ENCODE measurements at regions not wholly inside any gene's neighbourhood (a gene's known extent, or its start where the extent isn't known, plus 50 kb on each side); places are given as distances from the start of the nearest gene placed in this dataset.

- CTCF ChIA-PET = no interaction called here
Observed at GRCh38 chr2:145020139-145020538, 500.2 kb upstream of the ZEB2 start.

DNA sequence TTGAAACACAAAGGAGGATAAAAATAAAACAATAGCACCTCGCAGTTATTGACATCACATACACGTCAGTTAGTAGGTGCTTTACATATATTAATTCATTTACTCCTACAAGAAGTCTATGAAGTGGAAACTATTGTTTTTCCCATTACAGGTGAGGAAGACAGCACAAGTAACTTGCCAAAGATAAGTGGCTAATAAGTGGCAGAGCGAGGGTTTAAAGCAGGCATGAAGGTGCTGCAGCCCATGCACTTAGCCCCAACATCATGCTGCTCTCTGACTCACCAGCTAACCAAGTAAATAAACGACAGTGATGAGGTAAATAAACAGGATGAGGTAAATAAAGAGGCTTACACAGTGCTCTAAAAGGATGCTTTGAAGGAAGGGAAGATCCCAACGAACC is 498.6 kb upstream of the ZEB2 start:
- Histone ChIP-seq H3K9me3 (ENCODE audit: control insufficient read depth, insufficient read depth, low read depth, low read length) (no peaks in the 10 kb centered on the region), H3K27ac (ENCODE audit: low read length) (no peak overlapping the region), H3K27me3 (ENCODE audit: control insufficient read depth, insufficient read depth, low read length) (no peaks in the 10 kb centered on the region), H3K4me1 (ENCODE audit: control insufficient read depth, insufficient read depth, low read length) (no peaks in the 10 kb centered on the region), H3K36me3 (ENCODE audit: control insufficient read depth, insufficient read depth, low read length) (no peaks in the 10 kb centered on the region), H3K4me3 (ENCODE audit: low read depth in 2 of 2, low read length in 2 of 2) (no peak overlapping the region)
- BruUV-seq (replicated peaks) = no TSS peak
- TF ChIP-seq POLR2AphosphoS5 (IDR thresholded peaks at IDR 0.05; ENCODE audit: low read depth, low read length) (no peak), TCF7L2 (IDR thresholded peaks at IDR 0.05; ENCODE audit: low read depth, low read length) (no peak), CTCF (IDR thresholded peaks at IDR 0.05) (no peak), SIN3A (IDR thresholded peaks at IDR 0.05; ENCODE audit: borderline replicate concordance, insufficient read depth, low read depth, low read length) (no peak)
- TF ChIP-seq, protein P1, sequence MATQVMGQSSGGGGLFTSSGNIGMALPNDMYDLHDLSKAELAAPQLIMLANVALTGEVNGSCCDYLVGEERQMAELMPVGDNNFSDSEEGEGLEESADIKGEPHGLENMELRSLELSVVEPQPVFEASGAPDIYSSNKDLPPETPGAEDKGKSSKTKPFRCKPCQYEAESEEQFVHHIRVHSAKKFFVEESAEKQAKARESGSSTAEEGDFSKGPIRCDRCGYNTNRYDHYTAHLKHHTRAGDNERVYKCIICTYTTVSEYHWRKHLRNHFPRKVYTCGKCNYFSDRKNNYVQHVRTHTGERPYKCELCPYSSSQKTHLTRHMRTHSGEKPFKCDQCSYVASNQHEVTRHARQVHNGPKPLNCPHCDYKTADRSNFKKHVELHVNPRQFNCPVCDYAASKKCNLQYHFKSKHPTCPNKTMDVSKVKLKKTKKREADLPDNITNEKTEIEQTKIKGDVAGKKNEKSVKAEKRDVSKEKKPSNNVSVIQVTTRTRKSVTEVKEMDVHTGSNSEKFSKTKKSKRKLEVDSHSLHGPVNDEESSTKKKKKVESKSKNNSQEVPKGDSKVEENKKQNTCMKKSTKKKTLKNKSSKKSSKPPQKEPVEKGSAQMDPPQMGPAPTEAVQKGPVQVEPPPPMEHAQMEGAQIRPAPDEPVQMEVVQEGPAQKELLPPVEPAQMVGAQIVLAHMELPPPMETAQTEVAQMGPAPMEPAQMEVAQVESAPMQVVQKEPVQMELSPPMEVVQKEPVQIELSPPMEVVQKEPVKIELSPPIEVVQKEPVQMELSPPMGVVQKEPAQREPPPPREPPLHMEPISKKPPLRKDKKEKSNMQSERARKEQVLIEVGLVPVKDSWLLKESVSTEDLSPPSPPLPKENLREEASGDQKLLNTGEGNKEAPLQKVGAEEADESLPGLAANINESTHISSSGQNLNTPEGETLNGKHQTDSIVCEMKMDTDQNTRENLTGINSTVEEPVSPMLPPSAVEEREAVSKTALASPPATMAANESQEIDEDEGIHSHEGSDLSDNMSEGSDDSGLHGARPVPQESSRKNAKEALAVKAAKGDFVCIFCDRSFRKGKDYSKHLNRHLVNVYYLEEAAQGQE (IDR thresholded peaks at IDR 0.05; ENCODE audit: insufficient read depth in 1 of 2, low read depth in 2 of 2, low read length in 1 of 2) = no peak
- ChIA-PET CTCF (no interaction called here), POLR2A (no interaction called here)
- in situ Hi-C loops (cut with HindIII; ENCODE audit: low pct_unique_long_range_greater_than_20kb, low sequenced_read_pairs) = no loop called here
- intact Hi-C loops (cut with micrococcal nuclease; ENCODE audit: unreplicated experiment) = no loop called here
- no peak for ATAC-seq
- no peak for DNase-seq (ENCODE audit: low read depth, low spot score)

More at GRCh38 chr2:145020139-145020538, 500.2 kb upstream of the ZEB2 start:
- ATAC-seq (no peak), DNase-seq (ENCODE audit: low read depth, low spot score) (no peak)
- no peak overlapping the region for H3K4me3 ChIP-seq (ENCODE audit: low read depth in 2 of 2, low read length in 2 of 2)
- no peaks in the 10 kb centered on the region for H3K36me3 ChIP-seq (ENCODE audit: control insufficient read depth, insufficient read depth, low read length)
- no peaks in the 10 kb centered on the region for H3K9me3 ChIP-seq (ENCODE audit: control insufficient read depth, insufficient read depth, low read depth, low read length)
- TF ChIP-seq POLR2AphosphoS5 (IDR thresholded peaks at IDR 0.05; ENCODE audit: low read depth, low read length) = no peak
- TF ChIP-seq, protein P1 (IDR thresholded peaks at IDR 0.05; ENCODE audit: insufficient read depth in 1 of 2, low read depth in 2 of 2, low read length in 1 of 2) = no peak
- no peak for TF ChIP-seq CTCF (IDR thresholded peaks at IDR 0.05)
- no peak for TF ChIP-seq TCF7L2 (IDR thresholded peaks at IDR 0.05; ENCODE audit: low read depth, low read length)
- no peak for TF ChIP-seq SIN3A (IDR thresholded peaks at IDR 0.05; ENCODE audit: borderline replicate concordance, insufficient read depth, low read depth, low read length)
- H3K4me1 ChIP-seq (ENCODE audit: control insufficient read depth, insufficient read depth, low read length) = no peaks in the 10 kb centered on the region
- POLR2A ChIA-PET = no interaction called here
- intact Hi-C loops (cut with micrococcal nuclease; ENCODE audit: unreplicated experiment) = no loop called here
- no TSS peak for BruUV-seq (replicated peaks)
- no peaks in the 10 kb centered on the region for H3K27me3 ChIP-seq (ENCODE audit: control insufficient read depth, insufficient read depth, low read length)
- no peak overlapping the region for H3K27ac ChIP-seq (ENCODE audit: low read length)
- in situ Hi-C loops (cut with HindIII; ENCODE audit: low pct_unique_long_range_greater_than_20kb, low sequenced_read_pairs) = no loop called here
